HG03432 (cell line): ENCODE measurements at regions not wholly inside any gene's neighbourhood (a gene's known extent, or its start where the extent isn't known, plus 50 kb on each side); places are given as distances from the start of the nearest gene placed in this dataset.
"Not testable (repeated sequence)": the region's sequence is repeated elsewhere in the genome, so short reads cannot be mapped to it uniquely, and the experiment has no call there.

Source experiments
- ATAC-seq: cut with Tn5 transposase; IDR thresholded peaks from one replicate; pipeline ENCODE4 v1.9.1; 2021; ENCODE audit warnings: mild to moderate bottlenecking, moderate library complexity; ENCODE audit not compliant: unreplicated experiment

- no peak for ATAC-seq
Measured at GRCh38 chr3:180743813-180744590, 64.7 kb upstream of the CCDC39 start.

- ATAC-seq: no peak
Measured at GRCh38 chr3:180747805-180748361, 68.6 kb upstream of the CCDC39 start.

GRCh38 chr3:180749322-180749721 is 70.0 kb upstream of the CCDC39 start:
- ATAC-seq: no peak

- no peak for ATAC-seq
Measured at GRCh38 chr3:180749796-180750195, 70.5 kb upstream of the CCDC39 start.

- ATAC-seq: no peak
Measured at GRCh38 chr3:180755556-180755955, 76.3 kb upstream of the CCDC39 start.

- ATAC-seq: no peak
Measured at GRCh38 chr3:180762866-180763265, 83.6 kb upstream of the CCDC39 start.

GRCh38 chr3:180764481-180764880 is 85.2 kb upstream of the CCDC39 start:
- ATAC-seq: no peak

- no peak for ATAC-seq
Measured at GRCh38 chr3:180770639-180771038, 91.3 kb upstream of the CCDC39 start.

- ATAC-seq: no peak
Measured at GRCh38 chr3:180776433-180776832, 97.1 kb upstream of the CCDC39 start.

- ATAC-seq: no peak
Measured at GRCh38 chr3:180782195-180782984, 103.1 kb upstream of the CCDC39 start.

- not testable (repeated sequence) for ATAC-seq
Measured at GRCh38 chr3:180786227-180786626, 106.9 kb upstream of the CCDC39 start.

- ATAC-seq: no peak
Measured at GRCh38 chr3:180789774-180790173, 110.5 kb upstream of the CCDC39 start.

- no peak for ATAC-seq
Measured at GRCh38 chr3:180798197-180798596, 114.3 kb upstream of the FXR1 start.

GRCh38 chr3:180802837-180803236 is 109.6 kb upstream of the FXR1 start:
- no peak for ATAC-seq

- ATAC-seq: no peak
Measured at GRCh38 chr3:180804916-180805315, 107.6 kb upstream of the FXR1 start.

GRCh38 chr3:180808823-180809575 is 103.5 kb upstream of the FXR1 start:
- no peak for ATAC-seq

- ATAC-seq: no peak
Measured at GRCh38 chr3:180820400-180820799, 92.1 kb upstream of the FXR1 start.

- no peak for ATAC-seq
Measured at GRCh38 chr3:180825964-180826363, 86.5 kb upstream of the FXR1 start.

- ATAC-seq: no peak
Measured at GRCh38 chr3:180827171-180827570, 85.3 kb upstream of the FXR1 start.

- ATAC-seq: no peak
Measured at GRCh38 chr3:180828001-180828720, 84.3 kb upstream of the FXR1 start.
